Calu3 (cell line): ENCODE measurements at regions not wholly inside any gene's neighbourhood (a gene's known extent, or its start where the extent isn't known, plus 50 kb on each side); places are given as distances from the start of the nearest gene placed in this dataset.

ENCODE experiments used
- BruUV-seq: library from RNA; stranded (reverse); fragments of 400-500 nt; replicated peaks from 2 replicates; lab custom pipeline; 2021; lab: Mats Ljungman, UMichigan
- CTCF ChIA-PET: fragments of 300-600 bp; sonication (Branson Sonifier 250); formaldehyde crosslinking; loops from one replicate; lab custom pipeline; 2022; ENCODE audit warnings: antibody characterized with exemption; lab: Charles Lee
- DNase-seq: peaks from one replicate; pipeline ENCODE4 v3.0.0; 2022
- H3K27ac Mint-ChIP-seq: one replicate; pipeline ENCODE4 v1.8.0; 2022; ENCODE audit warnings: mixed read lengths; ENCODE audit not compliant: unreplicated experiment
- H3K27me3 Mint-ChIP-seq: one replicate; pipeline ENCODE4 v1.8.0; 2022; ENCODE audit warnings: mixed read lengths; ENCODE audit not compliant: unreplicated experiment
- H3K36me3 Mint-ChIP-seq: one replicate; pipeline ENCODE4 v1.8.0; 2022; ENCODE audit warnings: mild to moderate bottlenecking, moderate library complexity, mixed read lengths; ENCODE audit not compliant: insufficient read depth, unreplicated experiment
- H3K4me1 Mint-ChIP-seq: one replicate; pipeline ENCODE4 v1.8.0; 2022; ENCODE audit warnings: mild to moderate bottlenecking, low read depth, mixed read lengths; ENCODE audit not compliant: unreplicated experiment
- H3K4me3 Mint-ChIP-seq: one replicate; pipeline ENCODE4 v1.8.0; 2022; ENCODE audit warnings: mild to moderate bottlenecking, low read depth, moderate library complexity, mixed read lengths; ENCODE audit not compliant: unreplicated experiment
- H3K9me3 Mint-ChIP-seq: one replicate; pipeline ENCODE4 v1.8.0; 2022; ENCODE audit warnings: low read depth, mixed read lengths; ENCODE audit not compliant: unreplicated experiment
- intact Hi-C: fragments of 100-400 bp; cut with micrococcal nuclease; formaldehyde crosslinking; loops from one replicate; pipeline ENCODE4 v1.10.0; 2022; ENCODE audit not compliant: unreplicated experiment
- TF ChIP-seq, protein P1 (sequence below): fragments of 200-600 bp; IDR thresholded peaks from one replicate; pipeline ENCODE4 v1.8.0; 2022; ENCODE audit warnings: antibody characterized with exemption; ENCODE audit not compliant: unreplicated experiment

DNA sequence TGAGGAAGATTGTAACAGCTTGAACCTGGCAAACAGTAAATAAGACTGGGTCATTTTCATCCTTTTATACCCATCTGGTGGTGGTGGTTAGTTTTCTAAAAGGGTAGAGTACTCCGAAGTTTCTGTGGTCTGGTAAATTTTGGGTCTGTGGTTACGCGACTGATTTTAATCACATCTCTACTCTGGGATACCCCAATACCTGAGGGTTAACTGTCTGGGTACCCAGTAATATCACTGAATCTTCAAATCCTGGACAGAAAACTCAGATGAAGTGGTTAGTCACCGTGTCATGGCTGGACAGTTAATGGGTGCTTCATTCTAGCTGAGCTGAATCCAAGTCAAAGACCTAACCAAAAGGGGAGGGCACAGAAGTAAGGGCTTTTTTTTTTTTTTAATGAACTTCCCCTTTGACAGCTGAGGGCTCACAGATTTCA, 474.2 kb downstream of the GADD45G start:
- DNase-seq = no peak
- intact Hi-C loops = no loop called here
- no TSS peak for BruUV-seq
- no peak overlapping the region for H3K27ac Mint-ChIP-seq
- TF ChIP-seq, protein P1, sequence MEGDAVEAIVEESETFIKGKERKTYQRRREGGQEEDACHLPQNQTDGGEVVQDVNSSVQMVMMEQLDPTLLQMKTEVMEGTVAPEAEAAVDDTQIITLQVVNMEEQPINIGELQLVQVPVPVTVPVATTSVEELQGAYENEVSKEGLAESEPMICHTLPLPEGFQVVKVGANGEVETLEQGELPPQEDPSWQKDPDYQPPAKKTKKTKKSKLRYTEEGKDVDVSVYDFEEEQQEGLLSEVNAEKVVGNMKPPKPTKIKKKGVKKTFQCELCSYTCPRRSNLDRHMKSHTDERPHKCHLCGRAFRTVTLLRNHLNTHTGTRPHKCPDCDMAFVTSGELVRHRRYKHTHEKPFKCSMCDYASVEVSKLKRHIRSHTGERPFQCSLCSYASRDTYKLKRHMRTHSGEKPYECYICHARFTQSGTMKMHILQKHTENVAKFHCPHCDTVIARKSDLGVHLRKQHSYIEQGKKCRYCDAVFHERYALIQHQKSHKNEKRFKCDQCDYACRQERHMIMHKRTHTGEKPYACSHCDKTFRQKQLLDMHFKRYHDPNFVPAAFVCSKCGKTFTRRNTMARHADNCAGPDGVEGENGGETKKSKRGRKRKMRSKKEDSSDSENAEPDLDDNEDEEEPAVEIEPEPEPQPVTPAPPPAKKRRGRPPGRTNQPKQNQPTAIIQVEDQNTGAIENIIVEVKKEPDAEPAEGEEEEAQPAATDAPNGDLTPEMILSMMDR = no peak
- no peak overlapping the region for H3K4me3 Mint-ChIP-seq
- H3K36me3 Mint-ChIP-seq = no peaks in the 10 kb centered on the region
- no peaks in the 10 kb centered on the region for H3K4me1 Mint-ChIP-seq
- peaks cover 77% of the 10 kb centered on the region for H3K27me3 Mint-ChIP-seq
- H3K9me3 Mint-ChIP-seq = no peaks in the 10 kb centered on the region
- CTCF ChIA-PET = no interaction called here

DNA sequence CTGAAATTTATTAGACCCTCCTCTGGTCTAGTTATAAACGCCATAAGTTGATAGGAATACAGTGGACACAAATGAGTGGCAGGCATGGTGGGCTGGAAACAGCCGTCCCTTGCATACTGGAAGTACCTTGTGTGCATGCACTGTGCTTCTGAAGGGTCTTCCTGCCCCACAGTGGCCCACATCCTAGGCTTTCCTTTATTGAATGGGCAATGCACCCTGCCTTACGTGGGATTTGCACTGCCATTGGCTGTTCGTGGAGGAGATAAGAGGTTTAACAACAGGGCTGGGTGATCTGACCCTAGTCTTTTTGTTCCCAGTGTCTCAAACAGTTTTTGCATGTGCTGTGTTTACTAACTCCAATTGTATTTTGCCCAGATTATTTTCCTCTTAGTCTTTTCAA, 480.8 kb downstream of the GADD45G start:
- Mint-ChIP-seq H3K4me1 (no peaks in the 10 kb centered on the region), H3K36me3 (no peaks in the 10 kb centered on the region), H3K4me3 (no peak overlapping the region), H3K27ac (no peak overlapping the region), H3K27me3 (peaks cover 79% of the 10 kb centered on the region), H3K9me3 (no peaks in the 10 kb centered on the region)
- BruUV-seq = no TSS peak
- CTCF ChIA-PET = no interaction called here
- TF ChIP-seq, protein P1 = no peak
- DNase-seq = no peak
- intact Hi-C loops = no loop called here

DNA sequence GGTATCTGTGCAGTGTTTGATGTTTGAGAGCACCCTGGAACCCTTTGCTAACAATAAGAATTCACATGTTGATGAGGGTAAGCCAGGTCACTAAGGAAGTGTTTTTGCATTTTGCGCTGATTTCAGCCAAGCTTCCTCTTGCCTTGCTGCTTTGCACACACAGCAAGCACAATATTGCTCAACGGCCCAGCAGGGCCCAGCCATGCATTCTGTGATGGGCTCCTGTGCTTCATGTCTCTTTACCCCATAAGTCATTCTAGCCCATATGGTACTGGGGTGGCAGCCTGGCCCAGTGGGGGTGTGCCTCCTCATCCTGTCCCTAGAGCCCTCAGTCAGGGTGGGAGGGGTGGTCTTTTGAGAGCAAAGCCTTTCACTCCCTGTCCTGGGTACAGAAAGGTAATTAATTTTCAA, 481.3 kb downstream of the GADD45G start:
- Mint-ChIP-seq H3K4me1 (no peaks in the 10 kb centered on the region), H3K4me3 (no peak overlapping the region), H3K9me3 (no peaks in the 10 kb centered on the region), H3K27me3 (peaks cover 79% of the 10 kb centered on the region), H3K36me3 (no peaks in the 10 kb centered on the region), H3K27ac (no peak overlapping the region)
- CTCF ChIA-PET = no interaction called here
- BruUV-seq = no TSS peak
- DNase-seq = no peak
- TF ChIP-seq, protein P1 = no peak
- intact Hi-C loops = no loop called here

DNA sequence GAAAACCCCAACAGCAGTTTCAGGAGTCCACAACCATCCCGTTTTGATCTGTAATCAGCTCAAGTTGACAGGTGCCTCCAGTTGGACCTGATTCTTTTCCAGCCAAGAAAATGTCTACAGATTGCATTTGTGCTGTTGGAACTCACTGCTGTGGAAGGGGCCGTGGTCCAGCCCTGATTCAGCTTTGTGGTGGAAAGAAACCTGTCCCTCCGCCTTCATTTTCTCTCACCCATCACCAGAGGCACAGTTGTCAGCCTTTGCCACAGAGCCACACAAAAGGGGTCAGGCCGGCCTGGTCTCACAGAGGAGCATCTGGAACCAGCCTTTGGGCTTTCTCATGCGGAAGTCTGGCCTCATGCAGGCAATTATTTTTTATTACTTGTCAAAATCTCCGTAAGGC, 483.6 kb downstream of the GADD45G start:
- CTCF ChIA-PET = no interaction called here

More for the DNA sequence above, 483.6 kb downstream of the GADD45G start:
- intact Hi-C loops = no loop called here
- Mint-ChIP-seq H3K27me3 (peaks cover 92% of the 10 kb centered on the region), H3K36me3 (no peaks in the 10 kb centered on the region), H3K4me3 (no peak overlapping the region), H3K9me3 (no peaks in the 10 kb centered on the region), H3K4me1 (no peaks in the 10 kb centered on the region), H3K27ac (no peak overlapping the region)
- BruUV-seq = no TSS peak
- no peak for DNase-seq
- TF ChIP-seq, protein P1 = no peak
